HepG2 (cell line): ENCODE measurements at regions not wholly inside any gene's neighbourhood (a gene's known extent, or its start where the extent isn't known, plus 50 kb on each side); places are given as distances from the start of the nearest gene placed in this dataset.
A peak's percentile ranks its signal among the peaks of the same experiment; 100 is the strongest.

Source experiments
- ELF3 ChIP-seq: IDR thresholded peaks from 2 replicates; pipeline ENCODE4 v1.6.1; 2016; ENCODE audit warnings: missing genetic modification reagents, missing compliant biosample characterization
- ELF4 ChIP-seq: sonication (generic); formaldehyde crosslinking; IDR thresholded peaks from 2 replicates; pipeline ENCODE4 v1.5.0; 2020; ENCODE audit warnings: missing genetic modification reagents, mild to moderate bottlenecking, moderate library complexity, borderline replicate concordance
- ESRRA ChIP-seq: sonication (generic); formaldehyde crosslinking; IDR thresholded peaks from 2 replicates; pipeline ENCODE4 v1.5.1; 2020; ENCODE audit warnings: mild to moderate bottlenecking, low read depth, missing genetic modification reagents
- GATAD1 ChIP-seq: IDR thresholded peaks from 2 replicates; pipeline ENCODE4 v1.6.1; 2016; ENCODE audit warnings: missing genetic modification reagents, missing compliant biosample characterization
- HIC2 ChIP-seq: sonication (generic); formaldehyde crosslinking; IDR thresholded peaks from 2 replicates; pipeline ENCODE4 v1.9.0; 2022; ENCODE audit warnings: low read depth, missing genetic modification reagents
- HOXD1 ChIP-seq: sonication (generic); formaldehyde crosslinking; IDR thresholded peaks from 2 replicates; pipeline ENCODE4 v1.5.0; 2020; ENCODE audit warnings: missing genetic modification reagents
- IKZF1 ChIP-seq: fragments of 450-650 bp; IDR thresholded peaks from 2 replicates; pipeline ENCODE4 v1.7.1; 2016
- JUN ChIP-seq: sonication (generic); formaldehyde crosslinking; IDR thresholded peaks from 2 replicates; pipeline ENCODE4 v1.4.0; 2020; ENCODE audit warnings: mild to moderate bottlenecking, missing genetic modification reagents
- MIXL1 ChIP-seq: IDR thresholded peaks from 2 replicates; pipeline ENCODE4 v1.6.1; 2016
- PAXIP1 ChIP-seq: sonication (generic); formaldehyde crosslinking; conservative IDR thresholded peaks from 2 replicates; pipeline ENCODE4 v1.4.0; 2020; ENCODE audit warnings: mild to moderate bottlenecking, missing genetic modification reagents, moderate library complexity
- RFX3 ChIP-seq: IDR thresholded peaks from 2 replicates; pipeline ENCODE4 v1.6.1; 2016; ENCODE audit warnings: missing biosample characterization, missing genetic modification reagents
- SP5 ChIP-seq: IDR thresholded peaks from 2 replicates; pipeline ENCODE4 v1.6.1; 2016; ENCODE audit warnings: low read depth, borderline replicate concordance
- U2AF2 ChIP-seq: fragments of 200-400 bp; formaldehyde crosslinking; IDR thresholded peaks from 2 replicates; pipeline ENCODE4 v1.6.1; 2017; ENCODE audit warnings: low read depth, mild to moderate bottlenecking, low read length
- ZBTB10 ChIP-seq: sonication (generic); formaldehyde crosslinking; IDR thresholded peaks from 2 replicates; pipeline ENCODE4 v1.4.0; 2020; ENCODE audit warnings: missing genetic modification reagents, borderline replicate concordance
- ZNF264 ChIP-seq: sonication (generic); formaldehyde crosslinking; IDR thresholded peaks from 2 replicates; pipeline ENCODE4 v1.4.0; 2020; ENCODE audit warnings: missing genetic modification reagents
- ZNF326 ChIP-seq: sonication (generic); formaldehyde crosslinking; IDR thresholded peaks from 2 replicates; pipeline ENCODE4 v1.4.0; 2020; ENCODE audit warnings: missing genetic modification reagents, borderline replicate concordance
- ZNF333 ChIP-seq: sonication (generic); formaldehyde crosslinking; IDR thresholded peaks from 2 replicates; pipeline ENCODE4 v1.4.0; 2020; ENCODE audit warnings: mild to moderate bottlenecking, missing genetic modification reagents, borderline replicate concordance
- ZNF383 ChIP-seq: sonication (generic); formaldehyde crosslinking; IDR thresholded peaks from 2 replicates; pipeline ENCODE4 v1.4.0; 2020; ENCODE audit warnings: missing genetic modification reagents, mild to moderate bottlenecking, borderline replicate concordance
- ZNF468 ChIP-seq: sonication (generic); formaldehyde crosslinking; IDR thresholded peaks from 2 replicates; pipeline ENCODE4 v1.8.0; 2022; ENCODE audit warnings: mild to moderate bottlenecking, moderate library complexity, missing genetic modification reagents
- ZNF780A ChIP-seq: sonication (generic); formaldehyde crosslinking; IDR thresholded peaks from 2 replicates; pipeline ENCODE4 v1.8.0; 2022; ENCODE audit warnings: mild to moderate bottlenecking, missing genetic modification reagents, moderate library complexity
- ZNF839 ChIP-seq: sonication (generic); formaldehyde crosslinking; IDR thresholded peaks from 2 replicates; pipeline ENCODE4 v1.4.0; 2020; ENCODE audit warnings: missing genetic modification reagents, mild to moderate bottlenecking, borderline replicate concordance
- ZSCAN20 ChIP-seq: sonication (generic); formaldehyde crosslinking; IDR thresholded peaks from 2 replicates; pipeline ENCODE4 v1.4.0; 2020; ENCODE audit warnings: missing genetic modification reagents, mild to moderate bottlenecking, borderline replicate concordance
- ZSCAN21 ChIP-seq: sonication (generic); formaldehyde crosslinking; IDR thresholded peaks from 2 replicates; pipeline ENCODE4 v1.8.0; 2022; ENCODE audit warnings: mild to moderate bottlenecking, missing genetic modification reagents, moderate library complexity, borderline replicate concordance
- ZSCAN25 ChIP-seq: sonication (generic); formaldehyde crosslinking; IDR thresholded peaks from 2 replicates; pipeline ENCODE4 v1.8.0; 2022; ENCODE audit warnings: mild to moderate bottlenecking, missing genetic modification reagents

- TF ChIP-seq HIC2 (CRISPR knock-in tag) (no peak), ZNF264 (no peak), PAXIP1 (peak; percentile 81), RFX3 (CRISPR knock-in tag) (no peak), U2AF2 (no peak), MIXL1 (peak; percentile 98), ELF3 (CRISPR knock-in tag) (peak; percentile 62; the same call in 1 of the 2 replicates), ZBTB10 (no peak), JUN (CRISPR knock-in tag) (no peak), ZSCAN20 (no peak), ZSCAN25 (CRISPR knock-in tag) (no peak), HOXD1 (CRISPR knock-in tag) (peak; percentile 89; the same call in 1 of the 2 replicates), ELF4 (CRISPR knock-in tag) (no peak), ZNF780A (CRISPR knock-in tag) (no peak), ESRRA (CRISPR knock-in tag) (no peak), ZNF383 (CRISPR knock-in tag) (no peak), IKZF1 (no peak), ZNF468 (no peak), ZNF326 (CRISPR knock-in tag) (no peak), ZNF839 (CRISPR knock-in tag) (no peak), GATAD1 (CRISPR knock-in tag) (no peak), ZSCAN21 (CRISPR knock-in tag) (no peak), ZNF333 (CRISPR knock-in tag) (no peak), SP5 (CRISPR knock-in tag) (0 out of 2 replicates have a peak, but pooled peaks have one; percentile 16)
These were observed 624.4 kb upstream of the ARGLU1 start (continued) for GRCh38 chr13:107192289-107192688.
